ENCODE measurements at regions not wholly inside any gene's neighbourhood (a gene's known extent, or its start where the extent isn't known, plus 50 kb on each side); places are given as distances from the start of the nearest gene placed in this dataset.

- TF ChIP-seq CTCF (IDR thresholded peaks at IDR 0.05) (no peak), POLR2A (IDR thresholded peaks at IDR 0.05; ENCODE audit: low read depth) (no peak), POLR2AphosphoS5 (IDR thresholded peaks at IDR 0.05) (no peak), EP300 (IDR thresholded peaks at IDR 0.05) (no peak)
- no peak for DNase-seq (ENCODE audit: extremely low spot score)
- intact Hi-C loops (cut with DNase I), result no loop called here
- H3K27me3 ChIP-seq, result no peaks in the 10 kb centered on the region
- no peak overlapping the region for H3K27ac ChIP-seq (replicated peaks in 1 of 4)
- H3K4me1 ChIP-seq, result no peaks in the 10 kb centered on the region
- H3K36me3 ChIP-seq, result no peaks in the 10 kb centered on the region
- no peaks in the 10 kb centered on the region for H3K9me3 ChIP-seq
- WGBS, result 79% methylated on average over 4 of the region's 4 CpGs
- no peak overlapping the region for H3K4me3 ChIP-seq
Observed at GRCh38 chr11:104738208-104738607, 160.1 kb downstream of the CASP12 start.

GRCh38 chr11:104736502-104736901, 161.8 kb downstream of the CASP12 start:
- intact Hi-C loops (cut with DNase I), result no loop called here
- WGBS, result 60% methylated on average over 2 of the region's 2 CpGs
- TF ChIP-seq EP300 (IDR thresholded peaks at IDR 0.05) (no peak), POLR2AphosphoS5 (IDR thresholded peaks at IDR 0.05) (no peak), CTCF (IDR thresholded peaks at IDR 0.05) (no peak), POLR2A (IDR thresholded peaks at IDR 0.05; ENCODE audit: low read depth) (no peak)
- no peak for DNase-seq (ENCODE audit: extremely low spot score)
- Histone ChIP-seq H3K27ac (replicated peaks in 1 of 4) (no peak overlapping the region), H3K4me1 (no peaks in the 10 kb centered on the region), H3K4me3 (no peak overlapping the region), H3K9me3 (no peaks in the 10 kb centered on the region), H3K36me3 (no peaks in the 10 kb centered on the region), H3K27me3 (no peaks in the 10 kb centered on the region)

- TF ChIP-seq POLR2A (IDR thresholded peaks at IDR 0.05; ENCODE audit: low read depth) (no peak), CTCF (IDR thresholded peaks at IDR 0.05) (no peak), EP300 (IDR thresholded peaks at IDR 0.05) (no peak)
- no peaks in the 10 kb centered on the region for H3K9me3 ChIP-seq
- no peak overlapping the region for H3K27ac ChIP-seq (replicated peaks in 1 of 4)
- no peaks in the 10 kb centered on the region for H3K36me3 ChIP-seq
- H3K4me3 ChIP-seq, result no peak overlapping the region
- H3K27me3 ChIP-seq, result no peaks in the 10 kb centered on the region
- no peaks in the 10 kb centered on the region for H3K4me1 ChIP-seq
- DNase-seq (ENCODE audit: extremely low spot score), result no peak
- intact Hi-C loops (cut with DNase I), result no loop called here
Observed at GRCh38 chr11:104734998-104735397, 163.3 kb downstream of the CASP12 start.

- no peak for DNase-seq (ENCODE audit: extremely low spot score)
- no peak overlapping the region for H3K27ac ChIP-seq (replicated peaks in 1 of 4)
- H3K36me3 ChIP-seq, result no peaks in the 10 kb centered on the region
- TF ChIP-seq POLR2A (IDR thresholded peaks at IDR 0.05; ENCODE audit: low read depth) (no peak), EP300 (IDR thresholded peaks at IDR 0.05) (no peak), POLR2AphosphoS5 (IDR thresholded peaks at IDR 0.05) (no peak), CTCF (IDR thresholded peaks at IDR 0.05) (no peak)
- H3K9me3 ChIP-seq, result no peaks in the 10 kb centered on the region
- H3K27me3 ChIP-seq, result no peaks in the 10 kb centered on the region
- no peak overlapping the region for H3K4me3 ChIP-seq
- 95% methylated on average over 1 of the region's 1 CpG for WGBS
- intact Hi-C loops (cut with DNase I), result no loop called here
- H3K4me1 ChIP-seq, result no peaks in the 10 kb centered on the region
Observed at GRCh38 chr11:104731890-104732289, 166.4 kb downstream of the CASP12 start.

GRCh38 chr11:104728927-104729326, 169.3 kb downstream of the CASP12 start:
- TF ChIP-seq CTCF (IDR thresholded peaks at IDR 0.05), result no peak
- no peak for TF ChIP-seq POLR2AphosphoS5 (IDR thresholded peaks at IDR 0.05)
- no peak for TF ChIP-seq EP300 (IDR thresholded peaks at IDR 0.05)
- TF ChIP-seq POLR2A (IDR thresholded peaks at IDR 0.05; ENCODE audit: low read depth), result no peak
- Histone ChIP-seq H3K9me3 (no peaks in the 10 kb centered on the region), H3K27ac (replicated peaks in 1 of 4) (no peak overlapping the region), H3K27me3 (no peaks in the 10 kb centered on the region), H3K4me1 (no peaks in the 10 kb centered on the region), H3K4me3 (no peak overlapping the region), H3K36me3 (no peaks in the 10 kb centered on the region)
- intact Hi-C loops (cut with DNase I), result no loop called here
- 86% methylated on average over 6 of the region's 6 CpGs for WGBS
- DNase-seq (ENCODE audit: extremely low spot score), result no peak

Data from esophagus muscularis mucosa (tissue), 4 donors.